T-cell (primary cell): ENCODE measurements at regions not wholly inside any gene's neighbourhood (a gene's known extent, or its start where the extent isn't known, plus 50 kb on each side); places are given as distances from the start of the nearest gene placed in this dataset.

ENCODE experiments used
- ATAC-seq, 4 experiments: fragments of 200-7000 bp in 3 of 4; fragments of 150-1000 bp in 1 of 4; cut with Tn5 transposase; replicated peaks in 1 of 4; 1 replicate in 3 of 4; 2 replicates in 1 of 4; pipeline ENCODE4 v1.10.0; 2021; ENCODE audit warnings: moderate library complexity in 3 of 4, mild to moderate bottlenecking in 2 of 4, moderate number of reproducible peaks in 1 of 4
- CTCF ChIA-PET, 2 donors: fragments of 300-600 bp; sonication (Branson Sonifier 250); formaldehyde crosslinking; loops; one replicate each; lab custom pipeline; 2022; ENCODE audit warnings: antibody characterized with exemption in 2 of 2; lab: Charles Lee
- POLR2A ChIA-PET, 2 donors: fragments of 300-600 bp; sonication (Branson Sonifier 250); formaldehyde crosslinking; loops; one replicate each; lab custom pipeline; 2022; ENCODE audit warnings: antibody characterized with exemption in 2 of 2; lab: Charles Lee
- DNase-seq, 35 experiments: peaks; one replicate each; pipeline versions ENCODE4 v3.0.0 to v3.0.0-alpha.2; 2013 to 2023
- H3K27ac ChIP-seq: one replicate; pipeline ENCODE4 v1.5.1; 2013; ENCODE audit warnings: low read length
- H3K27me3 ChIP-seq, 2 experiments: replicated peaks in 1 of 2; 1 replicate in 1 of 2; 2 replicates in 1 of 2; pipeline versions ENCODE4 v1.6.1 to v1.7.0; 2013; ENCODE audit warnings: low read length in 1 of 2, mixed read lengths in 1 of 2; ENCODE audit not compliant: control insufficient read depth in 2 of 2, insufficient read depth in 2 of 2; ENCODE audit errors: extremely low read depth in 1 of 2
- H3K36me3 ChIP-seq, 2 donors: 1 replicate in 1 of 2; 2 replicates in 1 of 2; pipeline versions ENCODE4 v1.6.1 to v1.7.0; 2013; ENCODE audit warnings: low read length in 1 of 2; ENCODE audit not compliant: control insufficient read depth in 2 of 2, insufficient read depth in 1 of 2; ENCODE audit errors: extremely low read depth in 1 of 2
- H3K4me1 ChIP-seq, 2 experiments: 1 replicate in 1 of 2; 2 replicates in 1 of 2; pipeline versions ENCODE4 v1.6.1 to v1.7.0; 2013; ENCODE audit warnings: low read length in 2 of 2, mixed read lengths in 1 of 2; ENCODE audit not compliant: insufficient read depth in 2 of 2, control insufficient read depth in 1 of 2; ENCODE audit errors: extremely low read depth in 1 of 2
- H3K4me3 ChIP-seq, 2 donors: 1 replicate in 1 of 2; 2 replicates in 1 of 2; pipeline versions ENCODE4 v1.5.1 to v1.7.0; 2013; ENCODE audit warnings: mild to moderate bottlenecking in 2 of 2, low read length in 1 of 2, moderate library complexity in 1 of 2; ENCODE audit not compliant: control insufficient read depth in 1 of 2; ENCODE audit errors: extremely low read depth in 1 of 2
- H3K9me3 ChIP-seq: 2 replicates; pipeline ENCODE4 v1.7.0; 2013
- H3K27ac Mint-ChIP-seq, 2 donors: one replicate each; pipeline ENCODE4 v1.8.0; 2020 to 2021; ENCODE audit warnings: mild to moderate bottlenecking in 2 of 2, mixed read lengths in 2 of 2
- H3K27me3 Mint-ChIP-seq, 2 donors: one replicate each; pipeline ENCODE4 v1.8.0; 2021 to 2022; ENCODE audit warnings: mixed read lengths in 2 of 2
- H3K36me3 Mint-ChIP-seq: one replicate; pipeline ENCODE4 v1.8.0; 2021; ENCODE audit warnings: mixed read lengths
- H3K4me1 Mint-ChIP-seq, 3 donors: one replicate each; pipeline ENCODE4 v1.8.0; 2020 to 2022; ENCODE audit warnings: mixed read lengths in 3 of 3, mild to moderate bottlenecking in 1 of 3
- H3K4me3 Mint-ChIP-seq, 3 donors: one replicate each; pipeline ENCODE4 v1.8.0; 2020 to 2022; ENCODE audit warnings: mild to moderate bottlenecking in 3 of 3, mixed read lengths in 3 of 3, moderate library complexity in 3 of 3
- H3K9me3 Mint-ChIP-seq, 3 donors: one replicate each; pipeline ENCODE4 v1.8.0; 2020 to 2022; ENCODE audit warnings: mixed read lengths in 3 of 3
- WGBS: methylation state at CpG from one replicate; pipeline ENCODE4 v1.1.5; 2013; ENCODE audit warnings: missing lambda C conversion rate; ENCODE audit not compliant: insufficient coverage; 5-methylcytosine and 5-hydroxymethylcytosine counted together

DNA sequence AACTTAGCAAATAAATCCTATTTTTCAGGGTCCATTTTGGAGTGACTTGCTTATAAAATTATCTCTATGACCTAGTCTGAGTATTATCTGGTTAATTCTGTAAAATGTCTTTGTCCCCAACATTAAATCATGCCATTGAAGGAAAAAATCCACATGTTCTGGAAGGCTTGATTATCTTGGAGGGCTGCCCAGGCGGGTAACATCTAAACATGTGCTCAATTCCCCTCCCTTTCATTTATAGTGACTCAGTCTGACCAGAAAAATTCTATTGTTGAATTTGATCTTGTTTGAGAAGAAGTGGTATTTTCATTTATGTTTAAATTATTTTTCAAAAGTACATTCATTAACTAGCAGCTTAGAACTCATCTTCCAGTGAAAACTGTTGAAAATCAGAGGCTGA is 55.4 kb upstream of the SLC10A7 start:
- POLR2A ChIA-PET, result no interaction called here
- Histone ChIP-seq H3K27ac (no peak overlapping the region), H3K4me1 (no peaks in the 10 kb centered on the region), H3K9me3 (no peaks in the 10 kb centered on the region), H3K4me3 (no peak overlapping the region), H3K36me3 (no peaks in the 10 kb centered on the region), H3K27me3 (peaks cover 0 to 5% of the 10 kb centered on the region in 2 experiments)
- ATAC-seq, result no peak
- Mint-ChIP-seq H3K4me1 (no peaks in the 10 kb centered on the region), H3K36me3 (no peaks in the 10 kb centered on the region), H3K27ac (no peak overlapping the region), H3K4me3 (no peak overlapping the region), H3K27me3 (peaks cover 21 to 22% of the 10 kb centered on the region in 2 donors), H3K9me3 (no peaks in the 10 kb centered on the region)
- WGBS, result no CpG with 5 or more reads among the region's 1 CpG
- CTCF ChIA-PET, result no interaction called here
- DNase-seq, result no peak

DNA sequence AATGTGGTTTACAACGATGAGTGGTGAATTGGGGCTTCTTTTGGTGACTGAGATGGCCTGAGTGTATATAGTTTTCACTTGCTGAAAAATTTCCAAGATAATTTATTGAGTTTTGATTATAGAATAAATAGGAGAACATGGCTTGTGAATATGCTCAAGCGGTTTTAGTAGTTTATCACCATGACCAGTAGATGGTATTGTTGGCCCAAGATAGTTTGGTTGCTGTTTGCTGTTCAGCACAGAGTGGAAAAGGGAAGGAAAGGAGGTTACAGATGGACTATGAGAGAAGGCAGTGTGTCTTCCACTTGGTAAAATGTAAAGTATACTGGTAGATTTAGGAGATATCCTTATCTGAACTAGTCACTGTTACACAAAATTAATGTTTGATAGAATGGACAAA is 55.8 kb upstream of the POU4F2 start:
- ATAC-seq (no peak), DNase-seq (no peak)
- Histone ChIP-seq H3K27me3 (peaks cover 0 to 2% of the 10 kb centered on the region in 2 experiments), H3K4me1 (no peaks in the 10 kb centered on the region), H3K36me3 (no peaks in the 10 kb centered on the region), H3K27ac (no peak overlapping the region), H3K9me3 (no peaks in the 10 kb centered on the region), H3K4me3 (no peak overlapping the region)
- Mint-ChIP-seq H3K4me3 (no peak overlapping the region), H3K27me3 (peaks cover 2 to 5% of the 10 kb centered on the region in 2 donors), H3K27ac (no peak overlapping the region), H3K36me3 (no peaks in the 10 kb centered on the region), H3K4me1 (no peaks in the 10 kb centered on the region), H3K9me3 (no peaks in the 10 kb centered on the region)
- ChIA-PET POLR2A (interaction anchor here in 1 of 2 donors (0.6 kb wide), 1 partner anchor 10 kb away, joined by 4 read pairs; no protein-coding TSS in a partner anchor), CTCF (no interaction called here)
- 45% methylated on average over 2 of the region's 2 CpGs for WGBS

DNA sequence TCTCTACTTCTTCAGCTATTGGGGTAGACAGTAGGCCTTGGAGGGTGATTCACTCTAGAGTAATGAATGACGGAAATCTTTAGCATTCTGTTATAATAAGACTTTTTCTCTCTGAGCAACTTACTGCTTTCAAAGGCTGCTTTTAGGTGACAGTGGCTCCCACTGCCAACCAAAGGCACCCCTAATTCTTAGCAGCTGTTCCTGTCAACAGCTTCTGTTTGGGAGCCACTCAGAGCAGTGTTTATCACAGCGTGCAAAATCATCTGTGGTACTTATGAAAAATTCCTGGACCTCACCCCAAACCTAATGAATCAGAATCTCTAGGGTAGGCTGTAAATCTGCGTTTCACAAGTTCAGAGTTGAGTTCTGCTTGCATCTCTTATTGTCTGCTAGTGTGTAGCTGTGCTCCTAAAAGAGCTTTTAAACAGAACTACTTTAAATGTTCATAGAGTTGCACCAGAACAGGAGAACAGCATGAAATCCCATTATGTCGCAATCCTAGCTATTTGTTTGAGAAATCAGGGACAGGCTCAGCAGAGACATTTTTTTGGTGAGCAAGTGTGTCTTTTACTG is 52.8 kb upstream of the POU4F2 start:
- Histone ChIP-seq H3K9me3 (no peaks in the 10 kb centered on the region), H3K4me3 (no peak overlapping the region), H3K36me3 (no peaks in the 10 kb centered on the region), H3K4me1 (no peaks in the 10 kb centered on the region), H3K27me3 (no peaks in the 10 kb centered on the region), H3K27ac (no peak overlapping the region)
- H3K4me1 Mint-ChIP-seq, result no peaks in the 10 kb centered on the region
- CTCF ChIA-PET, result no interaction called here
- no peak overlapping the region for H3K4me3 Mint-ChIP-seq
- no peaks in the 10 kb centered on the region for H3K36me3 Mint-ChIP-seq
- WGBS, result no CpG with 5 or more reads among the region's 4 CpGs
- POLR2A ChIA-PET, result interaction anchor here in 1 of 2 donors (0.6 kb wide), 1 partner anchor 66 kb away, joined by 4 read pairs; no protein-coding TSS in a partner anchor
- H3K27me3 Mint-ChIP-seq, result peaks cover 6 to 11% of the 10 kb centered on the region in 2 donors
- ATAC-seq (no peak), DNase-seq (no peak)
- H3K9me3 Mint-ChIP-seq, result peaks cover 0 to 8% (median 0%) of the 10 kb centered on the region in 3 donors
- no peak overlapping the region for H3K27ac Mint-ChIP-seq
